ENCODE measurements at regions not wholly inside any gene's neighbourhood (a gene's known extent, or its start where the extent isn't known, plus 50 kb on each side); places are given as distances from the start of the nearest gene placed in this dataset.

- no peak for DNase-seq
Measured at GRCh38 chr3:80283783-80284182, 516.0 kb upstream of the ROBO1 start.

DNA sequence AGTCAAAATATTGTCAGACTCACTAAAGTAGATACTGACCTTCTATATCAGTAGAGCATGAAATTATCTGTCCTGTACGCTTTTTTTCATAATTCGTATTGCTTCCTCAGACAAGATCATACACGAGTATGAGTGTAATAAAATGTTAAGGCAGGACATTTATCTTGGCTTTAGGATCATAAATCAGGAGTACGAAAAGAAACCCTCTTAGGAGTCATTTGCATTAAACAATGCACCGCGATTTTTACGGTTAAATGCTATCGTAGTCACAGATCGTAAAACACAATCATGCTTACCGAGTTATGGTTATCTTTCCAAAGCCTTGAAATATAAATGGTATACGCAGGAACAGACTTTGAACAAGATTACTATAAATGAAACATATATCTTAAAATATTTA lies 510.3 kb upstream of the ROBO1 start:
- no peak for DNase-seq

DNA sequence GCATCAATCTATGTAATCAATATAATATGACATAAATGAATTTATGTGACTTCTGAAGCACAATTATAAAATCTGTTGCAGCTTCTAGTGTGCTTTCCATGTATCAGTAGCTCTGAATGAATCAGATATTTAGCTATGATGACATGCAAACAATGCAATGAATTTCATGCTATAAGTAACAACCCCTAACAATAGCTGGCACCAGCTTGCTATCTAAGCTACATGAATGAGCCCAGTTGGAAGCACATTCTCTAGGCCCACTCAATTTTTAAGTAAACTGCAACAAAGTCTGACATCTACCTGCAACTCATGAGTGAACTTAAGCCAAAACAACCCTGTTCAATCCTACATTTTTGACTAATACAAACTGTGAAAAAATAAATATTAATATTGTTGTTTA lies 507.3 kb upstream of the ROBO1 start:
- no peak for DNase-seq

GRCh38 chr3:80263260-80263659 lies 495.5 kb upstream of the ROBO1 start:
- no peak for DNase-seq

DNA sequence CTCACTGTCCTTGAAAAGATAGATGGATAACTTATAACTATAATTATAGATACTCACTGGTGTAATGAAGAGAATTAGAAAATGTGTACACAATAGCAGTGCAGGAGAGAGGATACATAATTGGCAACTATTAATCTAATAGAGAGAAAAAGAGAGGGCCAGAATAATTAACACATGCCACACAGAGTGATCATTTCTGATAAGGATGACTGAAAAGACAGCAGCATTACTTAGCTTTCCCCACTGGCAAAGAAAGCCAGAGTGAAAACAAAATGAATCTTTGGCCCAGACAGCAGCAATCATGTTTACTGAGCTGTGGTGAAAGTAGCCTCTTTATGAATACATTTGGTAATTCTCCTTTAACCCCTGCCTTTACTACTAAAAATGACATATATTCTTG lies 493.3 kb upstream of the ROBO1 start:
- DNase-seq = no peak

- no peak for DNase-seq
Measured at GRCh38 chr3:80259736-80260135, 491.9 kb upstream of the ROBO1 start.

DNA sequence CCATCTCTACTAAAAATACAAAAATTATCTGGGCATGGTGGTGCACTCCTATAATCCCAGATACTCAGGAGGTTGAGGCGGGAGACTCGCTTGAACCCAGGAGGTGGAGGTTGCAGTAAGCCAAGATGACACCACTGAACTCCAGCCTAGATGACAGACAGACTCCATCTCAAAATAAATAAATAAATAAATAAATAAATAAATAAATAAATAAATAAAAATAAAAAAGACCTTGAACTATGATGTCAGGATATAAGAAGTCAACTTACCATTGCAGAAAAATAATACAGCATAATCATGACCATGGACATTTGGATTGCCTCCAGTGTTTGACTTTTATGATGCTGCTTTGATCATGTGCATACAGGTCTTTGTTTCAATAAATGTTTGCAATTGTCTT lies 484.3 kb upstream of the ROBO1 start:
- DNase-seq = no peak

DNA sequence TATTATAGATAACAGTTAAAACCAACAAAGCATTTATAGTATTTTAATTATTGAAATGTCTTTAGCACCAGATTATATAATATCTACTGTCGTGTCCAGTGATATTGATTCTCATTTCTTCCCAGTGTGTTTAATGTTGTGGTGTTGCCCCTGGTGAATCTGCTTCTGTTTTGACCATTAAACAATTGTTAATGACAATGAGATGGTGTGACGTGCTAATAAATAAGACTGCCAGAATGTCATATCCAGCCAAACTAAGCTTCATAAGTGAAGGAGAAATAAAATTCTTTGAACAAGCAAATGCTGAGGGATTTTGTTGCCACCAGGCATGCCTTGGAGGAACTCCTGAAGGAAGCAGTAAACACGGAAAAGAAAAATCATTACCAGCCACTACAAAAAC lies 480.0 kb upstream of the ROBO1 start:
- no peak for DNase-seq

- peak; percentile 37 for DNase-seq
Measured at GRCh38 chr3:80244390-80244789, 476.6 kb upstream of the ROBO1 start.

- DNase-seq = no peak
Measured at GRCh38 chr3:80241791-80242190, 474.0 kb upstream of the ROBO1 start.

DNA sequence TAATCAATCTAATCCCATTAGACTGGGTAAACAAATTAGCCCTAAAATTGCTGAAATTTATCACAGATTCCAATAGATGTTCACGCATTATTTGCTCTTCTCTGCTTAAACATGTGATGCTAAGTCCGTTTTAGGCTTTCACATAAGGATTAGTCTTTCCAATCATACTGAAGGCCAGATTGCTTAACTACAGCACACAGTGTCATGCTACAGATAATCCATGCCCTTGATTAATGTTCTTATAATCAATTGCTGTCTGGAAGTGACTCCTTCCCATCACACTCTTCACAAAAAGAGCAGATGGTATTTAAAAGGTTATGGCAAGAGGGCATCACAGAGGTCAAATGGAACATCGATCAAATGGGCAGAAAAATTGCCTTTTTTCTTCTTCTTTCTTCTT lies 471.5 kb upstream of the ROBO1 start:
- no peak for DNase-seq

GRCh38 chr3:80238606-80239005 lies 470.8 kb upstream of the ROBO1 start:
- no peak for DNase-seq

- DNase-seq = peak; percentile 86
Measured at GRCh38 chr3:80238152-80238551, 470.4 kb upstream of the ROBO1 start.

DNA sequence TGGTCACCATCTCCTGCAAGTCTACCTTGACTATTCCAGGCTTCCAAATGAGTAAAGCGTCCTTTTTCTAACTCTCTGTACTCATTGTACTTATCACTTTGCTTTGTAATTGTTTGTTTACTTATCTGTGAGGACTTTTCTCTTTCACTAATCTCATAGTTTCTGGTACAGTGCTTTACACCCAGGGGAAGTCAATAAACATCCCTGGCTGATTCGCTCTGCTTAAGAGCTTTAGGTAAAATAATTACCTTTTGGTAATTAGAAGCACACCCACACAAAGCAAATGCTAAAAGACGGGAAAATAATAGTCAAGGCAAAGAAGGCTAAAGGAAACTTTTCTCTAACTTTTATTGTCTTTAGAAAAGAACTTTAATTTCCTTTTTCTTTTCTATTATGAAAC lies 466.9 kb upstream of the ROBO1 start:
- DNase-seq = no peak

GRCh38 chr3:80233576-80233975 lies 465.8 kb upstream of the ROBO1 start:
- DNase-seq = peak; percentile 4

DNA sequence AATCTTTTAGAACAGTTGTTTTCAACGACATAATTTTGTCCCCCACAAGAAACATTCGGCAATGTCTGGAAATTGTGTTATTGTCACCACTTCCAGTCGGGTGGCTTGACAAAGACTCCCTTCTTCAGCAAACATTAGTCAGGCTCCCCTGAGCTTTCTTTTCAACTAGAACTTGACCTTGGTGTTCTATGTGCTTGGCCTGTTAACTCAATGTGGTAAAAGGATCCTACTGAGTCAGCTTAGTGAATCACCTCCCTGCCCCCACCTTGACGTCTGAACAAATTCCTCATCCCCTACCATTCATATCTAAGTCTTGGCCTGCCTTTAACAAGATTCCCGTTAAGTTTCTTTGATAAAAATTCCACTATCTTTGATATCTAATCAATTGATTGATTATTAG lies 465.0 kb upstream of the ROBO1 start:
- DNase-seq = peak; percentile 95

- DNase-seq = no peak
Measured at GRCh38 chr3:80230962-80231361, 463.2 kb upstream of the ROBO1 start.

DNA sequence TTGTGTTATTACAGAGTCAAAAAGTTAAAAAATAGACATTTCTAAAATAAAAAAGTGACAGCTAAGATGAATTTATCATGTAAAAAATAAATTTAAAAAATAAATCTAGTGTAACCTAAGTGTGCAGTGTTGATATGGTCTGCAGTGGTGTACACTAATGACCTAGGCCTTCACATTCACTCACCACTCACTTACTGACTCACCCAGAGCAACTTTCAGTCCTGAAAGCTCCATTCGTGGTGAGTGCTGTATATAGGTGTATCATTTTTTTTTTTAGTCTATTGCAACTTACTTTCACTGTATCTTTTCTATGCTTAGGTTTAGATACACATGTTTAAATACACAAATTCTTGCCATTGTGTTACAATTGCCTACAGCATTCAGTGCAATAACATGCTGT lies 459.4 kb upstream of the ROBO1 start:
- peak; percentile 11 for DNase-seq

- DNase-seq = no peak
Measured at GRCh38 chr3:80215191-80215590, 447.4 kb upstream of the ROBO1 start.

- DNase-seq = peak; percentile 22
Measured at GRCh38 chr3:80213086-80213485, 445.3 kb upstream of the ROBO1 start.

DNA sequence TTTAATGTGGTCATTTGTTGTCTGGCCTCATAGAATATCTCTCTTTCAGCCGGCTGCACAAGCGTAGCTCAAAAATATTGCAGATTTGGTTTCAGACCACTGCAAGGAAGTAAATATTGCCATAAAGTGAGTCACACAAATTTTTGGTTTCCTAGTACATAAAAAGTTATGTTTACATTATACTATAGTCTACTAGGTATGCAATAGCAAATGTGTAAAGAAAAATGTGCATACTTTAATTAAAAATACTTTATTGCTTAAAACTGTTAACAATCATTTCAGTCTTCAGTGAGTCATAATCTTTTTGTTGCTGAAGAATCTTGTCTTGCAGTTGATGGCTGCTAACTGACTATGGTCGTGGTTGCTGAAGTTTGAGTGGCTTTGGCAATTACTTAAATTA lies 425.1 kb upstream of the ROBO1 start:
- DNase-seq = peak; percentile 78

GRCh38 chr3:80190051-80190450 lies 422.3 kb upstream of the ROBO1 start:
- DNase-seq = peak; percentile 97

DNA sequence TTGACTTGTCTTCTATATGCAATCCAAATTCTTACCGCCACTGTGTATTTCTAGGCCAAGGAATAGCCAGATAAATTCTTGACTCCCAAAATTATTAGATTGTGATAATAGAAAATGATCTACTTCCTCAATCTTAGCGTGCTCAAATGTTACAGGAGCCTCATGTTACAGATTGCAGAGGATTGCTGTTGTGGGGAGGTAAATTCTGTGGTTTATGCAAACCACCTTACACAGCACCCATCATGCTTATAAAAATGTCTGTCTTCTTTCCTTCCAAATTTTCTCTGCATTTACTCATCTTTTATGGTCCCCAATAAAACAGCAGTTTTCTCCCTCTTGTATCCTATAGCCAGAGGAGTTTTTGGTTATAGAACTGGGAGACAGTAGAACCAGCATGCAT lies 420.2 kb upstream of the ROBO1 start:
- peak; percentile 56 for DNase-seq

DNA sequence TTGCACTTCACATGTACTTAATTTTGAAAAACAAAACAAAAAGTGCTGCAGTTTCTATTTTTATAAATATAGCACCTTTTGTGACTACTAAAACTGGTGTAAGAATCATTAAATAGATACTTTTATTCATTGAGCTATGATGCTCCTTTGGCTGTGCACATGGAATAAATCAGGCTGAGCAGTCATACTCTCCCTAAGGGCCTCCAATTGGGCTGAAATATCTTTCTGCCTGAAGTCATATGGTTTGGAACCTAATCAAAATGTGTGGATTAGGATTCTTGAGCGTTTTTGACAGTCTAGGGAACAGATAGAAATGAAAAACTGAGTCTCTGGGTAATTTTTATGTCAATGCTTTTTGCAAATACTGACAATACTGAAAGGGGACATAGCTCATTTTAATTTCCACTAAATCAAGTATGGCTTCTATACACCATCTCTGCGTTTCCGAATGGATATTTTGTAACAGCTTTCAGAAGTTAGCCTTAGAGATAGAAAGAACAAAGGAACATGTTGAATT lies 392.2 kb upstream of the ROBO1 start:
- DNase-seq = peak; percentile 20

- no peak for DNase-seq
Measured at GRCh38 chr3:80158332-80158731, 390.5 kb upstream of the ROBO1 start.

- no peak for DNase-seq
Measured at GRCh38 chr3:80157546-80157945, 389.7 kb upstream of the ROBO1 start.
